GM12891 (cell line): ENCODE measurements at regions not wholly inside any gene's neighbourhood (a gene's known extent, or its start where the extent isn't known, plus 50 kb on each side); places are given as distances from the start of the nearest gene placed in this dataset.

ENCODE experiments used
- DNase-seq: peaks from one replicate; pipeline ENCODE4 v3.0.0; 2011; ENCODE audit warnings: low spot score; ENCODE audit not compliant: insufficient read length
- FAIRE-seq: peaks from 2 replicates; lab custom pipeline; 2011; peaks lifted over from hg19 to GRCh38; lab: Jason Lieb, UNC
- PAX5 ChIP-seq: IDR thresholded peaks from 2 replicates; pipeline ENCODE4 v1.6.1; 2011; ENCODE audit warnings: low read length, moderate library complexity, mild to moderate bottlenecking; ENCODE audit not compliant: insufficient read depth, severe bottlenecking
- POLR2A ChIP-seq: IDR thresholded peaks from 2 replicates; pipeline ENCODE4 v1.6.1; 2011; ENCODE audit warnings: low read depth, low read length, control low read depth
- POLR2AphosphoS5 ChIP-seq: IDR thresholded peaks from 2 replicates; pipeline ENCODE4 v1.6.1; 2011; ENCODE audit warnings: low read depth, low read length, control low read depth
- POU2F2 ChIP-seq: IDR thresholded peaks from 2 replicates; pipeline ENCODE4 v1.6.1; 2011; ENCODE audit warnings: low read depth, mild to moderate bottlenecking, control low read depth, low read length, moderate library complexity
- SPI1 ChIP-seq: IDR thresholded peaks from 2 replicates; pipeline ENCODE4 v1.6.1; 2011; ENCODE audit warnings: low read depth, low read length, control low read depth
- TAF1 ChIP-seq: IDR thresholded peaks from 2 replicates; pipeline ENCODE4 v1.6.1; 2011; ENCODE audit warnings: low read depth, low read length, control low read depth

GRCh38 chr2:18232731-18233438 is 327.6 kb downstream of the RDH14 start:
- FAIRE-seq (no peak), DNase-seq (no peak)
- TF ChIP-seq TAF1 (no peak), POU2F2 (no peak), POLR2A (no peak), SPI1 (no peak), PAX5 (no peak)

DNA sequence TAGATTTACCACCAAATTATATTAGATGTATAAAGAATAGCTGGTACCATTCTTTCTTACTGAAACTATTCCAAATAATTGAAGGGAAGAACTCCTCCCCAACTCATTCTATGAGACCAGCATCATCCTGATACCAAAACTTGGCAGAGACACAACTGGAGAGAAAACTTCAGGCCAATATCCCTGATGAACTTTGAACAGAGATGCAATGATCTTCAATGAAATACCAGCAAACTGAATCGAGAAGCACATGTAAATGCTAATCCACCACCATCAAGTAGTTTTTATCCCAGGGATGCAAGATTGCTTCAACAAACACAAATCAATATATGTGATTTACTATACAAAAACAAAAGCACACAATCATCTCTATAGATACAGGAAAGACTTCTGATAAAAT is 329.8 kb downstream of the RDH14 start:
- DNase-seq (no peak), FAIRE-seq (no peak)
- TF ChIP-seq TAF1 (no peak), POLR2AphosphoS5 (no peak), PAX5 (no peak), POLR2A (no peak), POU2F2 (no peak), SPI1 (no peak)

DNA sequence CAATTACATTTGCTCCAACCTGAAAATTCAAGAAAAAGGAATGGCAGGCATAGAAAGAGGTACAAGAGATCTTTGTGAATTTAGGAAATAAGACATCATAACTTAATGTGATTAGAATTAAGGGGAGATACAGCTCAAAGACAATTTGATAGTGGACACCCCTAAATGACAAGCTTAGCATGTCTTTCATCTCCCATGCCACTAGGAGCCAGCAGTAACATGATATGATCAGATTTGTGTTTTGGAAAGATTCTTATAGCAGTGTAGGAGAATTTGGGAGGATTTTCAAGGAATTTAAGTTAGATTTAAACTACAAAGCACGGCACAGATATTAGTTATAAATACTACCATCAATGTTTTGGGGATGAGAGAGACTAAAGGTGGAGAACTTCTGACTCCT is 340.8 kb downstream of the RDH14 start:
- FAIRE-seq (no peak), DNase-seq (no peak)
- TF ChIP-seq SPI1 (no peak), POLR2A (no peak), POU2F2 (no peak), PAX5 (no peak), TAF1 (no peak), POLR2AphosphoS5 (no peak)

GRCh38 chr2:18218160-18218933 is 339.9 kb downstream of the KCNS3 start:
- no peak for TF ChIP-seq TAF1
- no peak for TF ChIP-seq POLR2AphosphoS5
- no peak for TF ChIP-seq POLR2A
- no peak for TF ChIP-seq SPI1
- TF ChIP-seq POU2F2, result no peak
- no peak for TF ChIP-seq PAX5
- FAIRE-seq, result no peak
- DNase-seq, result no peak

DNA sequence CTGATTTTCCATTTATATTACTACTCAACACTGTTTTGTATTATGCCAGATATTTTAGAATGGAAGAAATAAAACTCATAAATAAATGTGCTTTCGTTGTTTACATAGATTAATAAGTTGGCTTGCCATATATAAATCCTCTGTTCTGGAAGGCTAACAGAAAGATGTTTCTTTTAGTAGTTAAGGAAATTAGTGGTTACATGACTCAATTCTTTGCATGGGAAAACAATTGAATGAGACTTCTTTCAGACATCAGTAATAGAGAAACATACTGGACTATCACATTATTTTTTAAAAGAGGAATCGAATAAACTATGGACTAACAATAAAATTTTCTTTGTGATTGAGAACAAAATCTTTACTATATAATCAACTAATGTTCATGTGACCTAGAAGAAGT is 336.5 kb downstream of the KCNS3 start:
- DNase-seq (no peak), FAIRE-seq (no peak)
- TF ChIP-seq POLR2A (no peak), TAF1 (no peak), POU2F2 (no peak), POLR2AphosphoS5 (no peak), SPI1 (no peak), PAX5 (no peak)

- FAIRE-seq, result no peak
- DNase-seq, result no peak
- TF ChIP-seq SPI1, result no peak
- TF ChIP-seq PAX5, result no peak
- no peak for TF ChIP-seq POLR2A
- no peak for TF ChIP-seq POLR2AphosphoS5
- TF ChIP-seq POU2F2, result no peak
- no peak for TF ChIP-seq TAF1
Measured at GRCh38 chr2:18213986-18214385, 335.5 kb downstream of the KCNS3 start.

DNA sequence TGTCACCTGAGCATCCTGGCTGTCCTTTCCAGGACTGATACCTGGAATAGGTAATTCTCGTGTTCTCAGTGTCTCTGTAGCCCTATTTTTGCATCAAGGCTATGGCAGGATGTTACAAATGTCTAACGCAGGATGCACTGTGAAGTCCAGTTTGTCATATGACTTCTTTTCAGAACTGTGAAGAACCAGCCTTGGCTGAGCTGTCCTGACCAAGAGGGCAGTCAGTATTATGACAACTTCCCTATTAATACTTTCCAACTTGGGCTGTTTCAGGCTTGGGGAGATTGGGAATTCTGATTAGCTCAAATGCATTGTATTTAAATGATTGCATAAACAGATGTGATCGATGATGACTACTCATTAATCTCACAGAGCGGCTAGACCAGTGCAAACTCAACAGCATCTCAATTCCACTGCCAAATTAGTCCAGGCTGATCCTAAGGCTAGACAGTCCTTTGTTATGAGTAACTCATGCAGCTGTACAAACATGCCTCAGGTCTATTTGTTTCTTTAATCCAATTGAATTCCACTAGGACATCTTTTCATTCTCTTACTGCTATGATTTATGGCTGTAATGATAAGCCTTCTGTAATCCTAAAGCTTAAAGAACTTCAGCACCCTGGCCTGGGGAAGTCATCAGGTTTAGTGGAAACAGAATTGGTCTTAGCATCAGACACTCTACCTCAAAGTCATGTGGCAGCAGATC is 331.6 kb downstream of the KCNS3 start:
- no peak for TF ChIP-seq SPI1
- no peak for FAIRE-seq
- DNase-seq, result no peak

GRCh38 chr2:18208956-18209355 is 330.5 kb downstream of the KCNS3 start:
- no peak for TF ChIP-seq PAX5
- no peak for TF ChIP-seq POU2F2
- no peak for TF ChIP-seq POLR2A
- no peak for TF ChIP-seq POLR2AphosphoS5
- TF ChIP-seq SPI1, result no peak
- TF ChIP-seq TAF1, result no peak
- no peak for DNase-seq
- no peak for FAIRE-seq

GRCh38 chr2:18200771-18201170 is 322.3 kb downstream of the KCNS3 start:
- FAIRE-seq, result no peak
- DNase-seq, result no peak
- TF ChIP-seq POLR2AphosphoS5 (no peak), POLR2A (no peak), SPI1 (no peak), PAX5 (no peak), POU2F2 (no peak), TAF1 (no peak)
